GM12892 (cell line): ENCODE measurements at regions not wholly inside any gene's neighbourhood (a gene's known extent, or its start where the extent isn't known, plus 50 kb on each side); places are given as distances from the start of the nearest gene placed in this dataset.

ENCODE experiments used
- DNase-seq: peaks from one replicate; pipeline ENCODE4 v3.0.0; 2011; ENCODE audit not compliant: insufficient read length
- FAIRE-seq: peaks from 2 replicates; lab custom pipeline; 2011; peaks lifted over from hg19 to GRCh38; lab: Jason Lieb, UNC
- POLR2A ChIP-seq: IDR thresholded peaks from 2 replicates; pipeline ENCODE4 v1.6.1; 2011; ENCODE audit warnings: low read depth, low read length, control low read depth
- POLR2AphosphoS5 ChIP-seq: IDR thresholded peaks from 2 replicates; pipeline ENCODE4 v1.6.1; 2011; ENCODE audit warnings: low read depth, low read length, control low read depth
- TAF1 ChIP-seq: IDR thresholded peaks from 2 replicates; pipeline ENCODE4 v1.6.1; 2011; ENCODE audit warnings: low read depth, mild to moderate bottlenecking, control low read depth, low read length, borderline replicate concordance

DNA sequence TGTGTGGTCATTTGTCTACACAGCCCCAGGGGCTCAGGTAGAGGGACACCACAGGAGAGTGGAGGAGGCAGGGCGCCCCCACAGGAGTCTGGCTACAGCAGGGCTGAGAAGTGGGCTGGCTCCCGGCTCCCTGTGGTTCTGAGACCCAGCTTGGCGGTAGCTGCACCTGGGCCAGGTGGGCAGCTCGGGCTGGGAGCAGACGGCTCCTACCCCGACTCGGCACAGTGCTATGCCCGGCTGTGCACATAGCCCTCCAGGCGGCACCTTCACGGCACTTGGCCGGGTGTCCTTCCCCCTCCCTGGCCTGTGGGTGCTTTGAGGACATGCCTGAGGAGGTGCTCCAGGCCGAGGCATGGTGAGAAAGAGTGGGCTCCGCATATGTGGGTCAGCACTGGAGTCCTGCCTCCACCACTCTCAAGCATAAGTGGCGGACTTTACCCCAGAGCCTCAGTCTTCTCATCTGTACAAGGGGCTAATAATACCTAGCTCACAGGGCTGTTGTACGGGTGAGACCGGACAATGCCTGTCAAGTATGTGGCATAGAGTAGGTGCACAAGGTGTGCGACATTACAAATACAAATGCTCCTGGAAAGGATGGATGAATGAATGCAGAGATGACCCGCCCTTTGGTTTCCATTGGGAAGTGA is 50.1 kb upstream of the JPH3 start:
- TF ChIP-seq TAF1 (no peak), POLR2A (no peak), POLR2AphosphoS5 (no peak)
- FAIRE-seq (no peak), DNase-seq (no peak)

DNA sequence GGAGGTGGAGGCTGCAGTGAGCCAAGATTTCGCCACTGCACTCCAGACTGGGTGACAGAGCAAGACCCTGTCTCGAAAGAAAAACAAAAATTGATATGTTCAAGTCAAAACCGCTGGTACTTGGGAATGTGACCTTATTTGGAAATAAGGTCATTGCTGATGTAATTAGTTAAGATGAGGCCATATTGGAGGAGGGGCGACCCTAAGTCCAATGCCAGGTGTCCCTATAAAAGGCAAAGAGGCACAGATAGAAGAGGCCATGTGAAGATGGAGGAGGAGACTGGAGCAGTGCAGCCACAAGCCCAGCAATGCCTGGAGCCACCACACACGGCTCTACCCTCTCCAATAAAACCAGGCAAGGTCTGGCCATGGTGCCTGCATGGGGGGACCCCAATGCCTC is 50.8 kb upstream of the JPH3 start:
- no peak for FAIRE-seq

DNA sequence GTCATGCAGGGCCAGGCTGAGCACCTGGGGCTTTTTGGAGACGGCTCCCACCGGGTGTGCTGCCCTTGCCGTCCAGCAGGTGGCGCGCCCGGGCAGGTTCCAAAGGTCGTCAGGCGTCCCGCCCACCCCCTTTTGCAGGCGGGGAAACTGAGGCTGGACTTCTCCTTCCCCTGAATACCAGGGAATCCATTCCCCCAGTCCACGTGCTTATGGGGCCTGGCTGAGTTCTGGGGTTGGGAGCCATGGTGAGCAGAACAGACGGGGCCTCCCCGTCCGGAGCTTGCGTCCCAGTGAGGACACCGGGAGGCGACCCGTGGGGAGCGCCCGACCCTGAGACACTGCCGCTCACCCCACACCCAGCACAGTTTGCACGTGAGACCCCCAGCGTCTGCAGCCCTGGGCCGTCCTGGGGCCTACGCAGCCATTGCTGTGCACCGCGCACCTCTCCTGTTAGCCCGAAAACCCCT is 51.8 kb upstream of the JPH3 start:
- no peak for TF ChIP-seq POLR2AphosphoS5
- TF ChIP-seq TAF1 = no peak
- TF ChIP-seq POLR2A = no peak
- peak; percentile 75 for DNase-seq
- FAIRE-seq = peak; percentile 53

More for the DNA sequence above, 50.8 kb upstream of the JPH3 start:
- TF ChIP-seq POLR2AphosphoS5 (no peak), TAF1 (no peak), POLR2A (no peak)
- DNase-seq = no peak

DNA sequence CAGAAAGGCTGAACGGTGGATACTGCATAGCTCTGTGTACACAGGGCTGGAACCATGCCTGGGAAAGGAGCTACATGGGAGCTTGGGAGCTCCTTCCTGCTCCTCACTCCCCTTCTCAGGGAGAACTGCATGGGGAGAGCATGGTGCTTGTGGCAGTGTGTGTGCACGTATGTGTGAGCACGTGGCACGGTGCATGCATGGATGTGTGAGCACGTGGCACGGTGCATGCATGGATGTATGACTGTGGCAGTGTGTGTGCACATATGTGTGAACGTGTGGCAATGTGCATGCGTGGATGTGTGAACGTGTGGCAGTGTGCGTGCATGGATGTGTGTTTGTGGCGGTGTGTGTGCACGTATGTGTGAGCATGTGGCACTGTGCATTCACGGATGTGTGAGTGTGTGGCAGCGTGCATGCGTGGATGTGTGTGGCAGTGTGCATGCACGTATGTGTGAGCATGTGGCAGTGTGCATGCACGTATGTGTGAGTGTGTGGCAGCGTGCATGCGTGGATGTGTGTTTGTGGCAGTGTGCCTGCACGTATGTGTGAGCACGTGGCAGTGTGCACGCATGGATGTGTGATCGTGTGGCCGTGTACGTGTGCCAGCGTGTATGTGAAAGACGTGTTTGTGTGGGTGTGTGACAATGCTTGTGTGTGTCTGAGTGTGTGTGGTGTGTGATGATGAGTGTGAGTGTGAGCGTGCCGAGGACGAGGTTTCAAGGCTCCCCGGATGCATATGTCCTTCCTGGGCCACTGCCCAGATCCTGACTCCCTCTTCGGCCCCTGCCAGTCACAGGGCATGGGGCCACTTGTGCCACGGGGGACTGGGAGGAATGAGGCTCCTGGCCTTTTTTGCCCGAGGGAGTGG is 52.4 kb upstream of the JPH3 start:
- TF ChIP-seq POLR2AphosphoS5 (no peak), POLR2A (no peak), TAF1 (no peak)
- FAIRE-seq = no peak
- DNase-seq = no peak

DNA sequence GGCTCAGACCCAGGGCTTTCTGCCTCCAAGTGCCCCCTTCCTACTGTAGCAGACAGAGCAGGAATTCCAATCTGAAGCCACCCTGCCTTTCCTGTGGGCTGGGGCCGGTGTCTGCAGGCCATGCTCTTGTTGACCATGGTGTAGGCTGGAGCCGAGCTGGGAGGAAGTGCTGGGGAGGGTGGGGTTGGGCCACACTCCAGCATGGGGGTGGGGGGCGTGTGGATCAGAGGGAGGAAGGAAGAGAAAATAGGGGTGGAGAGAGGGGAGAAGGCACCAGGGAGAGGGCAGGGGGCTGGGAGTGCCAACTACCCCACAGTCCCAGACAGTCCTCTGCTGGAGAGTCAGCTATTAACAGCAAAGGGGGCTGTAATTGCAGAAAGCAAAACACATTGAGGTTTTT is 54.3 kb upstream of the JPH3 start:
- DNase-seq = no peak
- TF ChIP-seq TAF1 (no peak), POLR2A (no peak), POLR2AphosphoS5 (no peak)

DNA sequence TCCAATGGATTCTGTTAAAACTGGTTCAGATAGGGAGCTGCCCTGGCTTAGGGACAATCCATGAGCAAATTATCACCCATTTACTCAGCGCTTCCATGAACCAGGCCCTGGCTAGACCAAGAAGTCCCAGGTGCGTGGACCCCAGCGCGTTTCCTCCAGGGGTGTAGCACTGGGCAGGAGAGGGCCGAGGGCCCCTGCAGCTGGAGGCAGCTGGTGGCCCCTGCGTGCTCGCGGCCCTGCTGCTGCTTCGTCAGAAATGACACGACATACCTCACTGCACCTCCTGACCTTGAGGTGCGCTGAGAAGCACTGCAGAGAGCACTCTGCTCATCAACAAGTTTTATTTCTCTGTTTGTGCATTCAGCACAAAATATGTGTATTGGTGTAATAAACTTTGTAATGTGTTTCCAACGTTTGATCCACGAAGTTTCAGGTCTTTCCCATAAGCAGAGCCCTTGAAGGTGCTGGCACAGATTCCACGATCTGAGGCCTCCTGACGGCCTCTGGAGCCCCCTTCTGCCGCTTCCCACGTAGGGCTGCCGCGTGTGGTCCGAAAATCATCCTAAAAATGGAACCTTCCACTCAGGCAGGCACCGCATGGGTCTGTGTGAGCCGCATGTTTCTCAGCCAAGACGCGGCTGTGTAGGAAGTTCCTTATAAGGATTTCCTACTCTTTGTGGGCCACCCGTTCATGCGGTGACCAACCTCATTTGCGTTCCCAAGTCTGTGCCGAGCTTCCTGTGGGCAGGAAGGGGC is 50.8 kb upstream of the ZCCHC14 start:
- no peak for DNase-seq
- no peak for FAIRE-seq
- no peak for TF ChIP-seq POLR2A
- no peak for TF ChIP-seq POLR2AphosphoS5
- no peak for TF ChIP-seq TAF1

More for the DNA sequence above, 54.3 kb upstream of the JPH3 start:
- FAIRE-seq = no peak

DNA sequence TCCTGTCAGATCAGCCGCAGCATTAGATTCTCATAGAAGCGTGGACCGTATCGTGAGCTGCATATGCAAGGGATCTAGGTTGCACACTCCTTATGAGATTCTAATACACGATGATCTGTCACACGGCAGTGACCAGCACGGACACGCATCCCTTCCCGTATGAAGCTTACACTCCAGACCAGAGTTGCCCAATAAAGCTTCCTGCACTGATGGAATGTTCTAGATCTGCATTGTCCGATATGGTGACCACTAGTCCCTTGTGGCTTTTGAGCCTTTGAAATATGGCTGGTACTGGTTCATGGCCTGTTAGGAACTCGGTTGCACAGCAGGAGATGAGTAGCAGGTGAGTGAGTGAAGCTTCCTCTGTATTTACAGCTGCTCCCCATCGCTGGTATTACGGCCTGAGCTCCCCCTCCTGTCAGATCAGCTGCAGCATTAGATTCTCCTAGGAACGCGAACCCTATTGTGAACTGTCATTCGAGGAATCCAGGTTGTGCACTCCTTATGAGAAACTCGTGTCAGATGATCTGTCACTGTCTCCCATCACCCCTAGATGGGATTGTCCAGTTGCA is 49.8 kb upstream of the ZCCHC14 start:
- FAIRE-seq (no peak), DNase-seq (no peak)
- TF ChIP-seq POLR2AphosphoS5 (no peak), TAF1 (no peak), POLR2A (no peak)
